OCI-LY1 (cell line): ENCODE measurements at regions not wholly inside any gene's neighbourhood (a gene's known extent, or its start where the extent isn't known, plus 50 kb on each side); places are given as distances from the start of the nearest gene placed in this dataset.

Experiments used
- H2AFZ ChIP-seq: fragments of 200-600 bp; sonication (generic), shearing (Covaris generic); 2 replicates; pipeline ENCODE4 v1.6.0; 2014; ENCODE audit warnings: antibody characterized with exemption, mild to moderate bottlenecking, low read length
- H3F3A ChIP-seq: fragments of 200-600 bp; sonication (generic), shearing (Covaris generic); 2 replicates; pipeline ENCODE4 v1.6.0; 2014; ENCODE audit warnings: mild to moderate bottlenecking, antibody characterized with exemption, low read length, moderate library complexity; ENCODE audit not compliant: insufficient read depth
- H3K27ac ChIP-seq: fragments of 200-600 bp; sonication (generic); 2 replicates; pipeline ENCODE4 v1.5.1; 2014; ENCODE audit warnings: low read length, mixed run types, mild to moderate bottlenecking, low read depth; ENCODE audit not compliant: poor library complexity, severe bottlenecking
- H3K27me3 ChIP-seq: fragments of 200-600 bp; sonication (generic); 2 replicates; pipeline ENCODE4 v1.6.0; 2014; ENCODE audit warnings: antibody characterized with exemption, mild to moderate bottlenecking, low read length, moderate library complexity; ENCODE audit not compliant: insufficient read depth
- H3K36me3 ChIP-seq: fragments of 200-600 bp; sonication (generic); 2 replicates; pipeline ENCODE4 v1.6.1; 2014; ENCODE audit warnings: mild to moderate bottlenecking, antibody characterized with exemption, low read length, moderate library complexity, mixed read lengths; ENCODE audit not compliant: insufficient read depth
- H3K4me1 ChIP-seq: fragments of 200-600 bp; sonication (generic); 2 replicates; pipeline ENCODE4 v1.5.1; 2014; ENCODE audit warnings: mild to moderate bottlenecking, low read length, moderate library complexity; ENCODE audit not compliant: insufficient read depth, severe bottlenecking
- H3K4me2 ChIP-seq: fragments of 200-600 bp; sonication (generic), shearing (Covaris generic); 2 replicates; pipeline ENCODE4 v1.6.1; 2014; ENCODE audit warnings: low read length
- H3K4me3 ChIP-seq: fragments of 200-600 bp; sonication (generic); 2 replicates; pipeline ENCODE4 v1.5.1; 2014; ENCODE audit warnings: low read length, low read depth, mild to moderate bottlenecking, mixed read lengths; ENCODE audit not compliant: poor library complexity, severe bottlenecking
- H3K79me2 ChIP-seq: fragments of 200-600 bp; shearing (Covaris generic); 2 replicates; pipeline ENCODE4 v1.6.1; 2016; ENCODE audit warnings: mixed run types, low read length, mixed read lengths; ENCODE audit not compliant: insufficient read depth
- H3K9ac ChIP-seq: fragments of 200-600 bp; sonication (generic), shearing (Covaris generic); 2 replicates; pipeline ENCODE4 v1.6.1; 2014; ENCODE audit warnings: mild to moderate bottlenecking, low read length, mixed read lengths
- H3K9me2 ChIP-seq: fragments of 200-600 bp; sonication (generic), shearing (Covaris generic); 2 replicates; pipeline ENCODE4 v1.6.1; 2014; ENCODE audit warnings: low read depth, mild to moderate bottlenecking, low read length, mixed read lengths
- H3K9me3 ChIP-seq: fragments of 200-600 bp; shearing (Covaris generic); 2 replicates; pipeline ENCODE4 v1.6.1; 2014; ENCODE audit warnings: low read length, mixed read lengths
- H4K20me1 ChIP-seq: fragments of 200-600 bp; sonication (generic), shearing (Covaris generic); 2 replicates; pipeline ENCODE4 v1.6.0; 2016; ENCODE audit warnings: mild to moderate bottlenecking, low read length; ENCODE audit not compliant: insufficient read depth
- EZH2 ChIP-seq: fragments of 200-600 bp; sonication (generic), shearing (Covaris generic); IDR thresholded peaks from 2 replicates; pipeline ENCODE4 v1.8.0; 2017; ENCODE audit warnings: borderline replicate concordance, mixed run types, mild to moderate bottlenecking, antibody characterized with exemption, low read length, moderate library complexity, mixed read lengths
- TF ChIP-seq, protein P1 (sequence below): fragments of 200-600 bp; sonication (generic), shearing (Covaris generic); IDR thresholded peaks from 2 replicates; pipeline ENCODE4 v1.5.1; 2017; ENCODE audit warnings: mild to moderate bottlenecking, antibody characterized with exemption, low read length, moderate library complexity, mixed read lengths

DNA sequence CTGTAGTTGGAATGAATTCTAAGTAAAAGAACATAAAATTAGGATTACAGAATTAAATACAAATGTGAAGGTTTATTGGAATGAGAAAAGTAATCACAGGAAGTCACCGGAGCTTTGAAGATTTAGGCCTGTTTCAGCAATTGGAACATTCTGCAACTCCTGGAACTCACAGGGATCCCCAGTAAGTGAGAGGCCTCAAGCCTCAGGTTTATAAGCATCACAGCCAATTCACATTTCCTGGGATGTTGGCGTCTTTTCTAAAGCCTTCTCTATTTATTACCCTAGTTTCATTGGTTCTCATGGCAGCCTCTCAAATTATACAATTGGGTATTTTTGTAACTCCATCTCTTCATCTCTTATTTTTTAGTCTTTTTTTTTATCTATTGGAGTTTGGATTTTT lies 90.4 kb upstream of the HIVEP1 start:
- Histone ChIP-seq H3K4me2 (no peak overlapping the region), H3K27ac (no peak overlapping the region), H3K36me3 (no peaks in the 10 kb centered on the region), H2AFZ (no peak overlapping the region), H4K20me1 (no peaks in the 10 kb centered on the region), H3K79me2 (no peaks in the 10 kb centered on the region), H3K4me1 (no peaks in the 10 kb centered on the region), H3F3A (no peaks in the 10 kb centered on the region), H3K9me2 (no peaks in the 10 kb centered on the region), H3K9ac (no peak overlapping the region), H3K9me3 (no peaks in the 10 kb centered on the region), H3K27me3 (no peaks in the 10 kb centered on the region), H3K4me3 (no peak overlapping the region)
- TF ChIP-seq, protein P1, sequence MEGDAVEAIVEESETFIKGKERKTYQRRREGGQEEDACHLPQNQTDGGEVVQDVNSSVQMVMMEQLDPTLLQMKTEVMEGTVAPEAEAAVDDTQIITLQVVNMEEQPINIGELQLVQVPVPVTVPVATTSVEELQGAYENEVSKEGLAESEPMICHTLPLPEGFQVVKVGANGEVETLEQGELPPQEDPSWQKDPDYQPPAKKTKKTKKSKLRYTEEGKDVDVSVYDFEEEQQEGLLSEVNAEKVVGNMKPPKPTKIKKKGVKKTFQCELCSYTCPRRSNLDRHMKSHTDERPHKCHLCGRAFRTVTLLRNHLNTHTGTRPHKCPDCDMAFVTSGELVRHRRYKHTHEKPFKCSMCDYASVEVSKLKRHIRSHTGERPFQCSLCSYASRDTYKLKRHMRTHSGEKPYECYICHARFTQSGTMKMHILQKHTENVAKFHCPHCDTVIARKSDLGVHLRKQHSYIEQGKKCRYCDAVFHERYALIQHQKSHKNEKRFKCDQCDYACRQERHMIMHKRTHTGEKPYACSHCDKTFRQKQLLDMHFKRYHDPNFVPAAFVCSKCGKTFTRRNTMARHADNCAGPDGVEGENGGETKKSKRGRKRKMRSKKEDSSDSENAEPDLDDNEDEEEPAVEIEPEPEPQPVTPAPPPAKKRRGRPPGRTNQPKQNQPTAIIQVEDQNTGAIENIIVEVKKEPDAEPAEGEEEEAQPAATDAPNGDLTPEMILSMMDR, result no peak
- no peak for TF ChIP-seq EZH2

DNA sequence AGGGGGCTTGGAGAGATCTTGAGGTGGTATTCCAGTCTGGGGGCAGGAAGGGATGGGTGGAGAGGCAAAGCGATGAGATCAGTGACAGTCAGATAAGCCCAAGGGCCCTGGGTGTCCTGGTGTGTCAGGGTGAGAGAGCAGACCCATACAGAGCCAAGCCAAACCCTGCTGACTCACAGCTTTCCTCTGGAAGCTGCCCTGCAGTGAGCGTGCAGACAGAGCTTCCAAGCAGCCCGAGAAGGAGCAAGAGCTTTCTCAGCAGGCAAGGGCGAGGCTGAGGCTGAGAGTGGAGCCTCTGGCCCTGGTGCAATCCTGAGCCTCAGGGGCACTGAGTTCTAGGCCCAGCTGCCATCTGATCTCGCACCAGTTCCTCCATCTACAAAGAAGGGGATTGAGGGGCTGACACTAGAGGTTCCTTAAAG lies 91.1 kb upstream of the HIVEP1 start:
- TF ChIP-seq, protein P1, result no peak
- no peak for TF ChIP-seq EZH2
- Histone ChIP-seq H2AFZ (no peak overlapping the region), H3K4me3 (no peak overlapping the region), H3K27me3 (no peaks in the 10 kb centered on the region), H3K9me3 (no peaks in the 10 kb centered on the region), H4K20me1 (no peaks in the 10 kb centered on the region), H3K9ac (no peak overlapping the region), H3K36me3 (no peaks in the 10 kb centered on the region), H3K27ac (no peak overlapping the region), H3K9me2 (no peaks in the 10 kb centered on the region), H3K79me2 (no peaks in the 10 kb centered on the region), H3F3A (no peaks in the 10 kb centered on the region), H3K4me1 (no peaks in the 10 kb centered on the region), H3K4me2 (no peak overlapping the region)

DNA sequence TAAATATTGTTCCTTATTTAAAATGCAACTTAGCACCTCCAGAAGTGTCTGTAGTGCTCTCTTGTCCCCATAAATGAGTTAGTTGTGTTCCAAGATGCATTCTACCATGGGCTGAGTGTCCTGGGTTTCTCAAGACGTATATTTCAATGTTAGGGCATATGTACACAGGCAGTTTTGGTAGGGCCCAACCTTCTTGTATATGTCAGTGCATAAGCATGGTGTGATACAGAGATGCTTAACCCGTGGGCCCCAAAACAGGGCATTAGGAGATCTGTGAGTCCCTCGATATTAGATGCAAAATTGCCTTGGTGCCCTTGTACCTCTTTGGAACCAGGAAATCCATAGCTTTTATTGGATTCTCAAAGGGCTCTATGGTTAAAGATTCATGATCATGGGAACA lies 91.5 kb upstream of the HIVEP1 start:
- H2AFZ ChIP-seq, result no peak overlapping the region
- H4K20me1 ChIP-seq, result no peaks in the 10 kb centered on the region
- H3K4me3 ChIP-seq, result no peak overlapping the region
- H3K36me3 ChIP-seq, result no peaks in the 10 kb centered on the region
- no peaks in the 10 kb centered on the region for H3K79me2 ChIP-seq
- no peaks in the 10 kb centered on the region for H3K27me3 ChIP-seq
- no peaks in the 10 kb centered on the region for H3K9me3 ChIP-seq
- H3F3A ChIP-seq, result no peaks in the 10 kb centered on the region
- H3K4me2 ChIP-seq, result no peak overlapping the region
- no peak overlapping the region for H3K27ac ChIP-seq
- H3K9me2 ChIP-seq, result no peaks in the 10 kb centered on the region
- no peak for TF ChIP-seq EZH2
- TF ChIP-seq, protein P1, result no peak
- no peak overlapping the region for H3K9ac ChIP-seq
- no peaks in the 10 kb centered on the region for H3K4me1 ChIP-seq
